SK-N-SH (cell line): ENCODE measurements at regions not wholly inside any gene's neighbourhood (a gene's known extent, or its start where the extent isn't known, plus 50 kb on each side); places are given as distances from the start of the nearest gene placed in this dataset.
A peak's percentile ranks its signal among the peaks of the same experiment; 100 is the strongest.

ENCODE experiments used
- CTCF ChIA-PET: fragments of 300-600, 350-600 bp; formaldehyde crosslinking; extraction: SDS; loops from one replicate; lab custom pipeline; 2021; lab: Yijun Ruan, JAX
- POLR2A ChIA-PET: fragments of 350-600 bp; sonication (Branson Sonifier 250); formaldehyde crosslinking; extraction: SDS; loops from one replicate; lab custom pipeline; 2020; ENCODE audit warnings: antibody characterized with exemption, inconsistent platforms; lab: Yijun Ruan, JAX
- DNase-seq: peaks from one replicate; pipeline ENCODE4 v3.0.0; 2012
- H2AFZ ChIP-seq: fragments of 200-600 bp; sonication (generic); 2 replicates; pipeline ENCODE4 v1.8.1; 2016; ENCODE audit warnings: antibody characterized with exemption, mild to moderate bottlenecking, low read depth
- H3F3A ChIP-seq: fragments of 200-600 bp; sonication (generic); replicated peaks from 2 replicates; pipeline ENCODE3; 2016; ENCODE audit warnings: antibody characterized with exemption, mild to moderate bottlenecking; ENCODE audit not compliant: insufficient read depth
- H3K27ac ChIP-seq, 2 experiments: fragments of 200-500 bp in 1 of 2; fragments of 200-600 bp in 1 of 2; sonication (Bioruptor generic) in 1 of 2; sonication (generic), shearing (Covaris generic) in 1 of 2; 2 replicates each; pipeline versions ENCODE4 v1.5.1 to v1.6.1; 2014 to 2016; ENCODE audit warnings: low read depth in 2 of 2, inconsistent platforms in 1 of 2, low read length in 1 of 2, mild to moderate bottlenecking in 1 of 2, mixed read lengths in 1 of 2
- H3K27me3 ChIP-seq: fragments of 200-600 bp; sonication (generic), shearing (Covaris generic); 2 replicates; pipeline ENCODE4 v1.6.1; 2016; ENCODE audit warnings: mixed run types; ENCODE audit not compliant: insufficient read depth
- H3K36me3 ChIP-seq, 2 experiments: fragments of 200-500 bp in 1 of 2; fragments of 200-600 bp in 1 of 2; sonication (Bioruptor generic) in 1 of 2; sonication (generic) in 1 of 2; replicated peaks in 1 of 2; 2 replicates each; pipeline versions ENCODE3 to v1.5.1; 2014 to 2016; ENCODE audit warnings: low read length in 1 of 2, mild to moderate bottlenecking in 1 of 2; ENCODE audit not compliant: insufficient read depth in 2 of 2, control insufficient read depth in 1 of 2
- H3K4me1 ChIP-seq, 2 experiments: fragments of 200-500 bp in 1 of 2; fragments of 200-600 bp in 1 of 2; sonication (Bioruptor generic) in 1 of 2; sonication (generic), shearing (Covaris generic) in 1 of 2; 2 replicates each; pipeline versions ENCODE4 v1.5.1 to v1.6.1; 2014 to 2016; ENCODE audit warnings: low read depth in 1 of 2, low read length in 1 of 2, mixed run types in 1 of 2; ENCODE audit not compliant: insufficient read depth in 2 of 2, control insufficient read depth in 1 of 2
- H3K4me2 ChIP-seq: fragments of 200-600 bp; sonication (generic), shearing (Covaris generic); 2 replicates; pipeline ENCODE4 v1.6.1; 2017; ENCODE audit warnings: mixed run types
- H3K4me3 ChIP-seq, 2 experiments: fragments of 200-500 bp in 1 of 2; fragments of 200-600 bp in 1 of 2; sonication (Bioruptor generic) in 1 of 2; sonication (generic), shearing (Covaris generic) in 1 of 2; 2 replicates each; pipeline versions ENCODE4 v1.5.1 to v1.8.1; 2014 to 2016; ENCODE audit warnings: low read depth in 2 of 2, inconsistent platforms in 1 of 2, low read length in 1 of 2, mild to moderate bottlenecking in 1 of 2, mixed read lengths in 1 of 2, moderate library complexity in 1 of 2
- H3K79me2 ChIP-seq: fragments of 200-600 bp; sonication (generic); 2 replicates; pipeline ENCODE4 v1.8.1; 2017; ENCODE audit warnings: mild to moderate bottlenecking; ENCODE audit not compliant: insufficient read depth
- H3K9ac ChIP-seq: fragments of 200-600 bp; sonication (generic); 2 replicates; pipeline ENCODE4 v1.6.1; 2017; ENCODE audit warnings: mixed run types
- H3K9me2 ChIP-seq: fragments of 200-600 bp; sonication (generic); 2 replicates; pipeline ENCODE4 v1.6.1; 2017; ENCODE audit warnings: mixed run types
- H3K9me3 ChIP-seq: fragments of 200-600 bp; sonication (generic); 2 replicates; pipeline ENCODE4 v1.6.1; 2017; ENCODE audit warnings: mixed run types, mild to moderate bottlenecking, moderate library complexity
- H4K20me1 ChIP-seq: fragments of 200-600 bp; sonication (generic); 2 replicates; pipeline ENCODE4 v1.6.1; 2017; ENCODE audit warnings: mild to moderate bottlenecking, mixed run types; ENCODE audit not compliant: insufficient read depth
- CHD2 ChIP-seq: fragments of 150-350 bp; IDR thresholded peaks from 2 replicates; pipeline ENCODE4 v1.6.1; 2018; ENCODE audit warnings: low read length; ENCODE audit not compliant: partially characterized antibody
- CTCF ChIP-seq: fragments of 200-600 bp; sonication (generic); IDR thresholded peaks from 2 replicates; pipeline ENCODE4 v1.6.1; 2017; ENCODE audit warnings: antibody characterized with exemption, mild to moderate bottlenecking, moderate library complexity
- EP300 ChIP-seq, 2 experiments: IDR thresholded peaks; 2 replicates each; pipeline versions ENCODE4 v1.4.0 to v1.6.1; 2012; ENCODE audit warnings: borderline replicate concordance in 1 of 2, low read depth in 1 of 2, low read length in 1 of 2
- EZH2phosphoT487 ChIP-seq: fragments of 200-600 bp; sonication (generic); IDR thresholded peaks from 2 replicates; pipeline ENCODE4 v1.6.1; 2017; ENCODE audit warnings: low read depth, mixed run types, mild to moderate bottlenecking, antibody characterized with exemption, moderate library complexity, borderline replicate concordance
- FOSL2 ChIP-seq: IDR thresholded peaks from 2 replicates; pipeline ENCODE4 v1.4.0; 2012; ENCODE audit warnings: low read depth, mild to moderate bottlenecking, moderate library complexity, borderline replicate concordance
- FOXJ3 ChIP-seq: sonication (generic); formaldehyde crosslinking; IDR thresholded peaks from 2 replicates; pipeline ENCODE4 v1.5.1; 2020; ENCODE audit warnings: mild to moderate bottlenecking, missing genetic modification reagents
- FOXM1 ChIP-seq: IDR thresholded peaks from 2 replicates; pipeline ENCODE4 v1.4.0; 2012; ENCODE audit warnings: low read depth, mild to moderate bottlenecking
- GATA2 ChIP-seq: sonication (generic); formaldehyde crosslinking; IDR thresholded peaks from 2 replicates; pipeline ENCODE4 v1.5.0; 2020; ENCODE audit warnings: mild to moderate bottlenecking, missing genetic modification reagents
- IRF3 ChIP-seq: fragments of 150-350 bp; IDR thresholded peaks from 2 replicates; pipeline ENCODE4 v1.6.1; 2016; ENCODE audit warnings: mild to moderate bottlenecking, low read depth, low read length
- JUND ChIP-seq: IDR thresholded peaks from 2 replicates; pipeline ENCODE4 v1.4.0; 2012
- MXI1 ChIP-seq: IDR thresholded peaks from 2 replicates; pipeline ENCODE4 v1.6.1; 2012; ENCODE audit warnings: mild to moderate bottlenecking, low read depth, low read length, improper control_type of control experiment
- NFIC ChIP-seq: IDR thresholded peaks from 2 replicates; pipeline ENCODE4 v1.4.0; 2012; ENCODE audit warnings: borderline replicate concordance
- NRF1 ChIP-seq: IDR thresholded peaks from 2 replicates; pipeline ENCODE4 v1.6.1; 2012; ENCODE audit warnings: low read depth, mild to moderate bottlenecking, low read length
- PBX3 ChIP-seq: IDR thresholded peaks from 2 replicates; pipeline ENCODE4; 2012
- POLR2AphosphoS5 ChIP-seq: IDR thresholded peaks from 2 replicates; pipeline ENCODE4 v1.6.1; 2012; ENCODE audit warnings: low read depth, low read length
- REST ChIP-seq: IDR thresholded peaks from 2 replicates; pipeline ENCODE4 v1.6.1; 2012; ENCODE audit warnings: mild to moderate bottlenecking, low read depth, low read length, moderate library complexity
- RFX5 ChIP-seq: IDR thresholded peaks from 2 replicates; pipeline ENCODE4 v1.6.1; 2012; ENCODE audit warnings: mild to moderate bottlenecking, improper control_type of control experiment, low read length
- RXRA ChIP-seq: IDR thresholded peaks from 2 replicates; pipeline ENCODE4 v1.4.0; 2012; ENCODE audit warnings: low read depth, mild to moderate bottlenecking, borderline replicate concordance
- SIN3A ChIP-seq: IDR thresholded peaks from 2 replicates; pipeline ENCODE4 v1.6.1; 2012; ENCODE audit warnings: low read depth, mild to moderate bottlenecking, low read length, moderate library complexity, borderline replicate concordance
- TCF12 ChIP-seq: IDR thresholded peaks from 2 replicates; pipeline ENCODE4 v1.4.0; 2012
- TEAD4 ChIP-seq: IDR thresholded peaks from 2 replicates; pipeline ENCODE4 v1.4.0; 2012; ENCODE audit warnings: mild to moderate bottlenecking, borderline replicate concordance; ENCODE audit not compliant: insufficient read depth
- USF2 ChIP-seq: fragments of 150-350 bp; IDR thresholded peaks from 2 replicates; pipeline ENCODE4 v1.6.1; 2017; ENCODE audit warnings: antibody characterized with exemption, low read length, low read depth, borderline replicate concordance
- WGBS: methylation state at CpG from one replicate; pipeline ENCODE4 v1.1.6; 2017; ENCODE audit warnings: low lambda C conversion rate; 5-methylcytosine and 5-hydroxymethylcytosine counted together

- 45% methylated on average over 2 of the region's 2 CpGs for WGBS
- POLR2A ChIA-PET, result no interaction called here
- Histone ChIP-seq H3K4me1 (no peaks in the 10 kb centered on the region), H3K4me2 (peak overlapping the region; percentile 41; the same call in 1 of the 2 replicates), H2AFZ (no peak overlapping the region), H3K9me3 (peaks cover 8% of the 10 kb centered on the region), H3F3A (peaks cover 15% of the 10 kb centered on the region), H3K27me3 (no peaks in the 10 kb centered on the region), H4K20me1 (no peaks in the 10 kb centered on the region), H3K9ac (no peak overlapping the region), H3K4me3 (no peak overlapping the region), H3K79me2 (no peaks in the 10 kb centered on the region), H3K9me2 (no peaks in the 10 kb centered on the region), H3K36me3 (no peaks in the 10 kb centered on the region), H3K27ac (no peak overlapping the region)
- no peak for TF ChIP-seq MXI1
- TF ChIP-seq JUND, result peak; percentile 86
- peak; percentile 60; the same call in 1 of the 2 replicates for TF ChIP-seq RXRA
- no peak for TF ChIP-seq CHD2
- TF ChIP-seq TCF12, result peak; percentile 81
- TF ChIP-seq EZH2phosphoT487, result no peak
- TF ChIP-seq CTCF, result no peak
- TF ChIP-seq POLR2AphosphoS5, result peak; percentile 57; the same call in 1 of the 2 replicates
- 0 out of 2 replicates have a peak, but pooled peaks have one; percentile 27 for TF ChIP-seq FOXM1
- TF ChIP-seq PBX3, result peak; percentile 94
- peak; percentile 65; the same call in 1 of the 2 replicates for TF ChIP-seq TEAD4
- no peak for TF ChIP-seq GATA2 (CRISPR knock-in tag)
- no peak for TF ChIP-seq NRF1
- TF ChIP-seq NFIC, result peak; percentile 95
- no peak for TF ChIP-seq RFX5
- TF ChIP-seq EP300 (IDR thresholded peaks at IDR 0.05; ENCODE audit: borderline replicate concordance in 1 of 2, low read depth in 1 of 2, low read length in 1 of 2), result peak in 1 of 2 experiments; percentile 73; a peak in 1 of 4 replicates
- no peak for TF ChIP-seq USF2
- no peak for TF ChIP-seq SIN3A
- peak; percentile 74 for TF ChIP-seq FOSL2
- no peak for TF ChIP-seq IRF3
- TF ChIP-seq REST, result no peak
- TF ChIP-seq FOXJ3 (CRISPR knock-in tag), result no peak
- DNase-seq, result no peak
- CTCF ChIA-PET, result no interaction called here
These were observed 109.0 kb upstream of the TBL1XR1 start for GRCh38 chr3:177306252-177306651.
